H1 (cell line): ENCODE measurements at regions not wholly inside any gene's neighbourhood (a gene's known extent, or its start where the extent isn't known, plus 50 kb on each side); places are given as distances from the start of the nearest gene placed in this dataset.

ENCODE experiments used
- CHD2 ChIP-seq: IDR thresholded peaks from 2 replicates; pipeline ENCODE4 v1.6.1; 2012; ENCODE audit warnings: low read length, improper control_type of control experiment
- EP300 ChIP-seq, 2 experiments: IDR thresholded peaks; 1 replicate in 1 of 2; 2 replicates in 1 of 2; pipeline ENCODE4 v1.6.1; 2011 to 2012; ENCODE audit warnings: low read depth in 2 of 2, low read length in 2 of 2, mild to moderate bottlenecking in 2 of 2, borderline replicate concordance in 1 of 2, inconsistent platforms in 1 of 2, moderate library complexity in 1 of 2
- EZH2 ChIP-seq: fragments of 200-600 bp; sonication (generic); IDR thresholded peaks from 2 replicates; pipeline ENCODE4 v1.7.1; 2012; ENCODE audit warnings: low read depth, mild to moderate bottlenecking, moderate library complexity, low read length, inconsistent platforms; ENCODE audit not compliant: severe bottlenecking
- JUN ChIP-seq: IDR thresholded peaks from 2 replicates; pipeline ENCODE4 v1.6.1; 2011; ENCODE audit warnings: low read depth, mild to moderate bottlenecking, improper control_type of control experiment, low read length
- MAX ChIP-seq: IDR thresholded peaks from 2 replicates; pipeline ENCODE4 v1.6.1; 2012; ENCODE audit warnings: inconsistent platforms
- POLR2A ChIP-seq, 2 experiments: IDR thresholded peaks; 1 replicate in 1 of 2; 2 replicates in 1 of 2; pipeline ENCODE4 v1.6.1; 2011; ENCODE audit warnings: low read depth in 2 of 2, low read length in 2 of 2, mild to moderate bottlenecking in 2 of 2; ENCODE audit errors: control extremely low read depth in 1 of 2
- RFX5 ChIP-seq: IDR thresholded peaks from 2 replicates; pipeline ENCODE4 v1.6.1; 2011; ENCODE audit warnings: low read depth, low read length, improper control_type of control experiment, borderline replicate concordance
- SRF ChIP-seq: IDR thresholded peaks from 2 replicates; pipeline ENCODE4 v1.6.1; 2011; ENCODE audit warnings: mild to moderate bottlenecking, low read depth, low read length, moderate library complexity
- TF ChIP-seq, protein P1 (sequence below), 3 experiments: IDR thresholded peaks; 1 replicate in 2 of 3; 2 replicates in 1 of 3; pipeline versions ENCODE4 v1.5.1 to v1.6.1; 2011; ENCODE audit warnings: low read length in 3 of 3, mild to moderate bottlenecking in 3 of 3, inconsistent platforms in 2 of 3, low read depth in 1 of 3, moderate library complexity in 1 of 3; ENCODE audit not compliant: insufficient read depth in 1 of 3; ENCODE audit errors: control extremely low read depth in 1 of 3
- TF ChIP-seq, protein P2 (sequence below): IDR thresholded peaks from 2 replicates; pipeline ENCODE4 v1.6.1; 2012; ENCODE audit warnings: low read length, inconsistent platforms

DNA sequence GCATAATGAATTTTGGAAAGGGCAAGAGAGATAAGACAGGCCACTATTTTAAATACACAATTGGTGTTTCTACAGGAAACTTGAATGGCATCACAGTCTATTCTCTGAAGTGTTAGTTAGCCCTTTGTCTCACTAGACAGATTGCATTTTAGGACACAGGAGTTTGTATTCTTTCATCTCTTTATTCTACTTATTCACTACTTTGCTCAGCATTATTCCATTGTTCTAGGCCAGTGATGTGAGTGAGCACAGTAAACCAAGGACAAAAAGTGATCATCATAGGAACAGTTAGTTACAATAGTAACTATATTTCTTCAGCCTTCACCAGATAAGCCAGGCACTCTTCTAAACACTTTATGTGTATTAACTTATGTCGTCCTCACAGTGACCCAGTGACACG lies 150.2 kb upstream of the SLCO3A1 start:
- no peak for TF ChIP-seq POLR2A (IDR thresholded peaks at IDR 0.05; ENCODE audit: control extremely low read depth in 1 of 2, low read depth in 2 of 2, low read length in 2 of 2)
- TF ChIP-seq, protein P1, sequence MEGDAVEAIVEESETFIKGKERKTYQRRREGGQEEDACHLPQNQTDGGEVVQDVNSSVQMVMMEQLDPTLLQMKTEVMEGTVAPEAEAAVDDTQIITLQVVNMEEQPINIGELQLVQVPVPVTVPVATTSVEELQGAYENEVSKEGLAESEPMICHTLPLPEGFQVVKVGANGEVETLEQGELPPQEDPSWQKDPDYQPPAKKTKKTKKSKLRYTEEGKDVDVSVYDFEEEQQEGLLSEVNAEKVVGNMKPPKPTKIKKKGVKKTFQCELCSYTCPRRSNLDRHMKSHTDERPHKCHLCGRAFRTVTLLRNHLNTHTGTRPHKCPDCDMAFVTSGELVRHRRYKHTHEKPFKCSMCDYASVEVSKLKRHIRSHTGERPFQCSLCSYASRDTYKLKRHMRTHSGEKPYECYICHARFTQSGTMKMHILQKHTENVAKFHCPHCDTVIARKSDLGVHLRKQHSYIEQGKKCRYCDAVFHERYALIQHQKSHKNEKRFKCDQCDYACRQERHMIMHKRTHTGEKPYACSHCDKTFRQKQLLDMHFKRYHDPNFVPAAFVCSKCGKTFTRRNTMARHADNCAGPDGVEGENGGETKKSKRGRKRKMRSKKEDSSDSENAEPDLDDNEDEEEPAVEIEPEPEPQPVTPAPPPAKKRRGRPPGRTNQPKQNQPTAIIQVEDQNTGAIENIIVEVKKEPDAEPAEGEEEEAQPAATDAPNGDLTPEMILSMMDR (IDR thresholded peaks at IDR 0.05; ENCODE audit: control extremely low read depth in 1 of 3, insufficient read depth in 1 of 3, low read depth in 1 of 3, low read length in 3 of 3): no peak
- no peak for TF ChIP-seq JUN
- TF ChIP-seq SRF: no peak
- no peak for TF ChIP-seq MAX
- TF ChIP-seq CHD2: no peak
- TF ChIP-seq, protein P2, sequence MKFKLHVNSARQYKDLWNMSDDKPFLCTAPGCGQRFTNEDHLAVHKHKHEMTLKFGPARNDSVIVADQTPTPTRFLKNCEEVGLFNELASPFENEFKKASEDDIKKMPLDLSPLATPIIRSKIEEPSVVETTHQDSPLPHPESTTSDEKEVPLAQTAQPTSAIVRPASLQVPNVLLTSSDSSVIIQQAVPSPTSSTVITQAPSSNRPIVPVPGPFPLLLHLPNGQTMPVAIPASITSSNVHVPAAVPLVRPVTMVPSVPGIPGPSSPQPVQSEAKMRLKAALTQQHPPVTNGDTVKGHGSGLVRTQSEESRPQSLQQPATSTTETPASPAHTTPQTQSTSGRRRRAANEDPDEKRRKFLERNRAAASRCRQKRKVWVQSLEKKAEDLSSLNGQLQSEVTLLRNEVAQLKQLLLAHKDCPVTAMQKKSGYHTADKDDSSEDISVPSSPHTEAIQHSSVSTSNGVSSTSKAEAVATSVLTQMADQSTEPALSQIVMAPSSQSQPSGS: no peak
- no peak for TF ChIP-seq RFX5
- TF ChIP-seq EZH2: no peak
- no peak for TF ChIP-seq EP300 (IDR thresholded peaks at IDR 0.05; ENCODE audit: borderline replicate concordance in 1 of 2, low read depth in 2 of 2, low read length in 2 of 2)
